ENCODE measurements at regions not wholly inside any gene's neighbourhood (a gene's known extent, or its start where the extent isn't known, plus 50 kb on each side); places are given as distances from the start of the nearest gene placed in this dataset.
"Not testable (repeated sequence)": the region's sequence is repeated elsewhere in the genome, so short reads cannot be mapped to it uniquely, and the experiment has no call there.

DNA sequence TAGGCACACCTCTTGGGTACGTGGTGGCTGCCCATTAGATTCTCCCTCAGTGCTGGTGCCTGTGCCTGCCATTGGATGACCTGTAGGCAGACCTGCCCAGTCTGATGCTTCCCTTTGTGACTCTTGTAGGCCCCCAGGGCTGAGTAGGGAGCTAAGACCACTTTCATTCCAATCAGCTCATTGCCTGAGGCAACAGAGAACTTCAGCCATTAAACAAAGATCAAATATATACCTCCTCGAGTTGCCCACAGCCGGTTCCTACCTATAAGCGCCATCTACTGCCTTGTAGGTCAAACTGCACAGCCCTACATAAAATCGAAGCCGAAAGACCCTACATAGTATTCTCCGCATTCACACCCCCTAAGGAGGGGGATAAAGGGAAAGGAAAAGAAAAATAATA lies 184.6 kb downstream of the ETAA1 start:
- intact Hi-C loops (cut with micrococcal nuclease): no loop called here
- POLR2A ChIA-PET: no interaction called here
- Mint-ChIP-seq H3K36me3 (ENCODE audit: low read depth) (no peaks in the 10 kb centered on the region), H3K4me1 (ENCODE audit: low read depth) (no peaks in the 10 kb centered on the region), H3K27ac (no peak overlapping the region), H3K4me3 (no peak overlapping the region), H3K9me3 (peaks cover 39% of the 10 kb centered on the region), H3K27me3 (no peaks in the 10 kb centered on the region)
- ATAC-seq (no peak), DNase-seq (no peak)
- CTCF ChIA-PET: no interaction called here
- TF ChIP-seq, protein P1, sequence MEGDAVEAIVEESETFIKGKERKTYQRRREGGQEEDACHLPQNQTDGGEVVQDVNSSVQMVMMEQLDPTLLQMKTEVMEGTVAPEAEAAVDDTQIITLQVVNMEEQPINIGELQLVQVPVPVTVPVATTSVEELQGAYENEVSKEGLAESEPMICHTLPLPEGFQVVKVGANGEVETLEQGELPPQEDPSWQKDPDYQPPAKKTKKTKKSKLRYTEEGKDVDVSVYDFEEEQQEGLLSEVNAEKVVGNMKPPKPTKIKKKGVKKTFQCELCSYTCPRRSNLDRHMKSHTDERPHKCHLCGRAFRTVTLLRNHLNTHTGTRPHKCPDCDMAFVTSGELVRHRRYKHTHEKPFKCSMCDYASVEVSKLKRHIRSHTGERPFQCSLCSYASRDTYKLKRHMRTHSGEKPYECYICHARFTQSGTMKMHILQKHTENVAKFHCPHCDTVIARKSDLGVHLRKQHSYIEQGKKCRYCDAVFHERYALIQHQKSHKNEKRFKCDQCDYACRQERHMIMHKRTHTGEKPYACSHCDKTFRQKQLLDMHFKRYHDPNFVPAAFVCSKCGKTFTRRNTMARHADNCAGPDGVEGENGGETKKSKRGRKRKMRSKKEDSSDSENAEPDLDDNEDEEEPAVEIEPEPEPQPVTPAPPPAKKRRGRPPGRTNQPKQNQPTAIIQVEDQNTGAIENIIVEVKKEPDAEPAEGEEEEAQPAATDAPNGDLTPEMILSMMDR (IDR thresholded peaks at IDR 0.05): no peak

GRCh38 chr2:67583185-67583584 lies 186.1 kb downstream of the ETAA1 start:
- ChIA-PET CTCF (no interaction called here), POLR2A (no interaction called here)
- TF ChIP-seq, protein P1 (IDR thresholded peaks at IDR 0.05): no peak
- Mint-ChIP-seq H3K27me3 (no peaks in the 10 kb centered on the region), H3K36me3 (ENCODE audit: low read depth) (no peaks in the 10 kb centered on the region), H3K4me3 (no peak overlapping the region), H3K9me3 (peaks cover 39% of the 10 kb centered on the region), H3K27ac (no peak overlapping the region), H3K4me1 (ENCODE audit: low read depth) (no peaks in the 10 kb centered on the region)
- DNase-seq: no peak
- ATAC-seq: no peak
- intact Hi-C loops (cut with micrococcal nuclease): no loop called here

DNA sequence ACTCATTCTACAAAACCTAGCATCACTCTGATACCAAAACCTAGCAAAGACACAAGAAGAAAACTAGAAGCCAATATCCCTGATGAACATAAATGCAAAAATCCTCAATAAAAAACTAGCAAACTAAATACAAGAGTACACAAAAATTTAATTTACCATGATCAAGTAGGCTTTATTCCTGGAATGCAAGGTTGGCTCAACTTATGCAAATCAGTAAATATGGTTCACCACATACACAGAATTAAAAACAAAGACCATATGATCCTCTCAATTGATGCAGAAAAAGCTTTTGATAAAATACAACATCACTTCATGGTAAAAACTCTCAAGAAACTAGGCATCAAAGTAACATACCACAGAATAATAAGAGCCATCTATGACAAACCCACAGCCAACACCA lies 188.3 kb downstream of the ETAA1 start:
- intact Hi-C loops (cut with micrococcal nuclease): no loop called here
- Mint-ChIP-seq H3K9me3 (peaks cover 42% of the 10 kb centered on the region), H3K27ac (no peak overlapping the region), H3K36me3 (ENCODE audit: low read depth) (no peaks in the 10 kb centered on the region), H3K27me3 (no peaks in the 10 kb centered on the region), H3K4me3 (no peak overlapping the region), H3K4me1 (ENCODE audit: low read depth) (no peaks in the 10 kb centered on the region)
- POLR2A ChIA-PET: no interaction called here
- no peak for ATAC-seq
- no peak for DNase-seq
- CTCF ChIA-PET: no interaction called here
- TF ChIP-seq, protein P1 (IDR thresholded peaks at IDR 0.05): no peak

GRCh38 chr2:67589121-67589520 lies 192.0 kb downstream of the ETAA1 start:
- CTCF ChIA-PET; H3K4me1 Mint-ChIP-seq (ENCODE audit: low read depth); DNase-seq; H3K27me3 Mint-ChIP-seq; H3K4me3 Mint-ChIP-seq; ATAC-seq; intact Hi-C loops (cut with micrococcal nuclease); H3K36me3 Mint-ChIP-seq (ENCODE audit: low read depth); H3K27ac Mint-ChIP-seq; POLR2A ChIA-PET: not testable (repeated sequence)
- peaks cover 36% of the 10 kb centered on the region for H3K9me3 Mint-ChIP-seq

DNA sequence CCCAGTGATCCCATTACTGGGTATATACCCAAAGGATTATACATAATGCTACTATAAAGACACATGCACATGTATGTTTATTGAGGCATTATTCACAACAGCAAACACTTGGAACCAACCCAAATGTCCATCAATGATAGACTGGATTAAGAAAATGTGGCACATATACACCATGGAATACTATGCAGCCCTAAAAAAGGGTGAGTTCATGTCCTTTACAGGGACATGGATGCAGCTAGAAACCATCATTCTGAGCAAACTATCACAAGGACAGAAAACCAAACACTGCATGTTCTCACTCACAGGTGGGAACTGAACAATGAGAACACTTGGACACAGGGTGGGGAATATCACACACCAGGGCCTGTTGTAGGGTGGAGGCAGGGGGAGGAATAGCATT lies 197.4 kb downstream of the ETAA1 start:
- not testable (repeated sequence) for ATAC-seq

GRCh38 chr2:67596871-67597270 lies 199.7 kb downstream of the ETAA1 start:
- Mint-ChIP-seq H3K36me3 (ENCODE audit: low read depth) (no peaks in the 10 kb centered on the region), H3K4me3 (no peak overlapping the region), H3K9me3 (peaks cover 9% of the 10 kb centered on the region), H3K27ac (no peak overlapping the region), H3K27me3 (peaks cover 2% of the 10 kb centered on the region), H3K4me1 (ENCODE audit: low read depth) (no peaks in the 10 kb centered on the region)
- CTCF ChIA-PET: no interaction called here
- no peak for DNase-seq
- intact Hi-C loops (cut with micrococcal nuclease): no loop called here
- TF ChIP-seq, protein P1 (IDR thresholded peaks at IDR 0.05): no peak
- ATAC-seq: no peak
- POLR2A ChIA-PET: no interaction called here

More for the DNA sequence above, 197.4 kb downstream of the ETAA1 start:
- H3K27ac Mint-ChIP-seq; CTCF ChIA-PET; POLR2A ChIA-PET; H3K4me1 Mint-ChIP-seq (ENCODE audit: low read depth); H3K4me3 Mint-ChIP-seq; intact Hi-C loops (cut with micrococcal nuclease); DNase-seq; H3K27me3 Mint-ChIP-seq; H3K36me3 Mint-ChIP-seq (ENCODE audit: low read depth): not testable (repeated sequence)
- peaks cover 16% of the 10 kb centered on the region for H3K9me3 Mint-ChIP-seq
